NT2/D1 (cell line): ENCODE measurements at regions not wholly inside any gene's neighbourhood (a gene's known extent, or its start where the extent isn't known, plus 50 kb on each side); places are given as distances from the start of the nearest gene placed in this dataset.

ENCODE experiments used
- SUZ12 ChIP-seq: IDR thresholded peaks from 2 replicates; pipeline ENCODE4 v1.6.1; 2011; ENCODE audit not compliant: insufficient read length, insufficient read depth; ENCODE audit errors: extremely low read depth
- YY1 ChIP-seq: IDR thresholded peaks from 2 replicates; pipeline ENCODE4 v1.6.1; 2011; ENCODE audit not compliant: insufficient read length, insufficient read depth
- ZNF274 ChIP-seq: IDR thresholded peaks from 2 replicates; pipeline ENCODE4 v1.6.1; 2011; ENCODE audit warnings: mild to moderate bottlenecking, low read depth, low read length

GRCh38 chr4:63678358-63678931 lies 730.8 kb downstream of the TECRL start:
- no peak for TF ChIP-seq SUZ12
- no peak for TF ChIP-seq ZNF274
- no peak for TF ChIP-seq YY1
